Renal pelvis (tissue), 1 donor: ENCODE measurements at regions not wholly inside any gene's neighbourhood (a gene's known extent, or its start where the extent isn't known, plus 50 kb on each side); places are given as distances from the start of the nearest gene placed in this dataset.
"Not testable (repeated sequence)": the region's sequence is repeated elsewhere in the genome, so short reads cannot be mapped to it uniquely, and the experiment has no call there.

ENCODE experiments used
- DNase-seq: peaks from one replicate; pipeline ENCODE4 v3.0.0-alpha.2; 2013

GRCh38 chr14:55807053-55807880 lies 227.3 kb downstream of the KTN1 start:
- DNase-seq: peak; percentile 46

- DNase-seq: no peak
Observed at GRCh38 chr14:55807881-55808379, 227.9 kb downstream of the KTN1 start.

- no peak for DNase-seq
Observed at GRCh38 chr14:55813630-55814029, 233.6 kb downstream of the KTN1 start.

GRCh38 chr14:55814064-55814463 lies 234.1 kb downstream of the KTN1 start:
- no peak for DNase-seq

- DNase-seq: no peak
Observed at GRCh38 chr14:55814873-55815272, 234.9 kb downstream of the KTN1 start.

GRCh38 chr14:55816225-55816624 lies 236.2 kb downstream of the KTN1 start:
- DNase-seq: no peak

- DNase-seq: no peak
Observed at GRCh38 chr14:55819610-55820304, 239.8 kb downstream of the KTN1 start.

GRCh38 chr14:55822906-55823305 lies 242.9 kb downstream of the KTN1 start:
- DNase-seq: no peak

GRCh38 chr14:55832122-55832911 lies 252.3 kb downstream of the KTN1 start:
- DNase-seq: peak; percentile 36

- no peak for DNase-seq
Observed at GRCh38 chr14:55832974-55833373, 253.0 kb downstream of the KTN1 start.

GRCh38 chr14:55834390-55834789 lies 254.4 kb downstream of the KTN1 start:
- no peak for DNase-seq

GRCh38 chr14:55835985-55836384 lies 256.0 kb downstream of the KTN1 start:
- DNase-seq: no peak

- DNase-seq: no peak
Observed at GRCh38 chr14:55837467-55837866, 257.5 kb downstream of the KTN1 start.

GRCh38 chr14:55838529-55839052 lies 258.6 kb downstream of the KTN1 start:
- DNase-seq: no peak

GRCh38 chr14:55839301-55839947 lies 259.4 kb downstream of the KTN1 start:
- DNase-seq: not testable (repeated sequence)

- no peak for DNase-seq
Observed at GRCh38 chr14:55840821-55841220, 260.8 kb downstream of the KTN1 start.

GRCh38 chr14:55841625-55842024 lies 261.6 kb downstream of the KTN1 start:
- no peak for DNase-seq

GRCh38 chr14:55843718-55844403 lies 263.9 kb downstream of the KTN1 start:
- no peak for DNase-seq

- no peak for DNase-seq
Observed at GRCh38 chr14:55845963-55846825, 266.2 kb downstream of the KTN1 start.
